ENCODE measurements at regions not wholly inside any gene's neighbourhood (a gene's known extent, or its start where the extent isn't known, plus 50 kb on each side); places are given as distances from the start of the nearest gene placed in this dataset.

DNA sequence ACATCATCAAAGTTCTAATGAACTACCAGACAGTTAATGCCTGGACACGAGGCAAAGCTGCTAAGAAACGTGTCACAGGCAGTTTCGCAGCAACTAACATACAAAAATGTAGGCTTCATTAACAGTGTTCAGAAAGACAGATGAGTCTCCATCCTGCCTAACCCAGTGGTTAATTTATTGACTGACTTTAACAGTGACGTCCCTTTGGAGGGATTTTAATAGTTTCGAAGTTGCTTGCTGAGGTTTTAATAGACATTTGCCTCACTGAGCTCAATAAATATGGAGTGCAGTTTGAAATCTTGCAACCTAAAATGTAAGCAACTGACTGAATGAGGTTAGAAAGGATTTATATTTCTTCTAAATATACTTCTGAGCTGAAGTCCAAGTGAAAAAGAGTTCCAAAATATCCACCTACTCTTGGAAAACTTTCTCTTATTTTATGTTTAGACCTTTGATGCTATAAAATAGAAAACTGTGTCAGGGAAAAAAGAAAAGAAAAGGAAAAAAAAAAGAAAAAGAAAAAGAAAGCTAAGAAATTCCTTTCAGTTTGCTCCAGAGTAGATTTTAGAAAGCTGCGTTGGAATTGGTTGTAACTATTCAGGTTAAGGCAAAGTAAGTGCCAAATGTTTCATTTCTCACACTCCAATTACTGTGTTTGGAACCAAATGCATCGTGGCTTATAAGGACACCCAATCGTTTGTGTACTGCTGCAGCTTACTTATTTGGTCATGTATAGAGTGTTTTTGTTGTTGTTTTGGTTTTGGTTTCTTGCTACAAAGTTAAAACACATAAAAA lies 2016.6 kb downstream of the MAT2B start:
- DNase-seq (ENCODE audit: low read depth in 2 of 2), result no peak

DNA sequence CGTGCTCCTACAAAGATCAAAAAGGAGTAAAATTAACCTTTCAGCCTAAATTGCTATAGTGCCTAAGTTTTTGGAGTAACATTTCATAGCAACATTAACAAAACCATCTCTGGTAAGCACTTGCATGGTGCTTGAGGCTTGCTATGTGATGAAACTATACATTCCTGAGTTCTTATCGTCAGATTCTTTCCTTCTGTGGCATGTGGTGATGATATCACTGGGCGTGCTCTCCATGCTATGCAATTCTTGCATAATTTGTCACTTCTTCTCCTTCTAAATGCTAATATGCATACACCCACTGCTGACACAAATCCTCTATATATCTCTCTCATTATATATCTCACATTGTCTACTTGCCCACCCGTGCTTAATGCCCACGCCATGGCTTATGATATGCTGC lies 2019.9 kb downstream of the MAT2B start:
- DNase-seq (ENCODE audit: low read depth in 2 of 2), result no peak

GRCh38 chr5:165526357-165526756 lies 2020.9 kb downstream of the MAT2B start:
- DNase-seq (ENCODE audit: low read depth in 2 of 2), result no peak

- no peak for DNase-seq (ENCODE audit: low read depth in 2 of 2)
Observed at GRCh38 chr5:165527577-165527976, 2022.2 kb downstream of the MAT2B start.

DNA sequence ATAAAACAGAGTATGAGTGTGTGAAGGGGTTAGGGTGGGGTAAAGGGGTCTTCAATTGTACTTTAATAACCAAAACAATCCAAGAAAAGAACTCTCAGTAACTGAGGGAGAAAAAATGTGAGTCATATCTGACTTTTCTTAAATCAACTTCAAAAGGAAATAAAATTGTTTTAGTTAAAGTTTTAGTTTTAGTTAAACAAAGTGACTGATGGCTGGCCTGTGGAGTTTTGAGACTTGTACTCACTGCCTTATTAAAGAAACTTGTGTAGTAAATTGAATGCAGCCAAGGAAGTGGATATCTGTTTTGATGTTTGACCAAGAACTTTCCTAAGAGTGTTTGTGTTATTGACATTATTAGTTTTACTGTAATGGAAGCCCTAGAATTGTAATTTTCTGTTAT lies 2032.6 kb downstream of the MAT2B start:
- no peak for DNase-seq (ENCODE audit: low read depth in 2 of 2)

DNA sequence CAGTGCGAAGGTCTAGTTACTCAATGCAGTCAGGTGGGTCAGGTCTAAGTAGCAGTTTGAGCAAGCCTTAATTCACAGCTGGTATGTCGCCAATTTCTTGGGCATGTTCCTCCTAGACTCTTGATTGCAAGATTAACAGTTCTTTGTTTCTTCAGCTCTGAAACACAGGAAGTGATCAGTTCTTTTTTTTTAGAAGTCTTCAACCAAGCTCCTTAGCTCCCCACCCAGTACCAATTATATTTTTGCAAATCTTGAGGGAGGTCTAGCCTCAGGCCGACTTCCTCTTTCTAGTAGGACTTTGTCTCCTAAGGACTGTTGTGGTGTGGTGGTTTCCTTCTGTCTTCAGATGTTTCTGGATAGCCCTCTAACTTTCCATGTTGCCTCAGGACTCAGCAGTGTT lies 2054.2 kb downstream of the MAT2B start:
- DNase-seq (ENCODE audit: low read depth in 2 of 2), result no peak

GRCh38 chr5:165560648-165561047 lies 2055.2 kb downstream of the MAT2B start:
- DNase-seq (ENCODE audit: low read depth in 2 of 2), result no peak

DNA sequence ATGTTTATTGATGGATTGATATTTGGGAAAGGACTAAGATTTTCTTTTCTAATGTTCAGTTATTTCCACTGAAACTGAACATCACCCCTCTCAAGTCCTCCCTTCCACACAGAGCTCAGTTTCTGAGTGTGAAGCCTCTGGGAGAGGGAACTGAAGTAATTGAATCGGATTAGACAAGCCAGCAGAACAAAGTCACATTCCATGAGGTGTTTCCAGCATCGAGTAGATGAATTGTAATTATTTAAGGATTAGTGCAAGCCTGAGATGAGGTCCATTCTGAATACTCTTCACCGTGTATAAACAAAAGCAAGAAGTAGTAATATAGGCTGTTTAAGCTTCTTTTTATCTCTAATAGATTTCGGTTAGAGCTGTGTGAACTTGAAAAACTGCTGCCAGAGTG lies 2060.5 kb downstream of the MAT2B start:
- DNase-seq (ENCODE audit: low read depth in 2 of 2), result no peak

DNA sequence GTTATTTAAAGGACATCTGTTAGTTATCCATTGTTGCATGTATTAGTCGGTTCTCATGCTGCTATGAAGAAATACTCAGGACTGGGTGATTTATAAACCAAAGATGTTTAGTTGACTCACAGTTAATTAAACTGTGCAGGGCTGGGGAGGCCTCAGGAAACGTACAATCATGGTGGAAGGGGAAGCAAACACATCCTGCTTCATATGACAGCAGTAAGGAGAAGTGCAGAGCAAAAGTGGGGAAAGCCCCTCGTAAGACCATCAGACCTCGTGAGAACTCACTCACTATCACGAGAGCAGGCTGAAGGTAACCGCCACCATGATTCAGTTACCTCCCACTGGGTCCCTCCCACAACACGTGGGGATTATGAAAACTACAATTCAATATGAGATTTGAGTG lies 2064.1 kb downstream of the MAT2B start:
- no peak for DNase-seq (ENCODE audit: low read depth in 2 of 2)

DNA sequence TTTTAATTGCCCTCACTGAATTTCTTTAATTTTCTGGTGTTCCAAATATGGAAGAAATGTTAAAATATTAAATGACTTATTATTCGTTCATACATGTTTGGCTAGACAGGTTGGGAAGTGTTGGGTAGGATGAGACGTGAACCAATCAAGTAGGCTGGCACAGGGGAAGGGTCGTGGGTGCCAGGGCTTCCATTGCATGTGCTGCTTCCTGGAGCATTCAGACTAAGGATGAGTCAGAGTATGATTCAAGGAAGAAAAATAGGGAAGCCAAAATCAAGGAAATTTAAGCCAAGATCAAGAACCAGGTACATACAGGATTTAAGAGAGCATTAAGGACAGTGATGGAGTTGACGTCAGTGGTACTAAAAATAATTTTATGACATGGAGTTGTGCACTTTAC lies 2068.0 kb downstream of the MAT2B start:
- DNase-seq (ENCODE audit: low read depth in 2 of 2), result no peak

DNA sequence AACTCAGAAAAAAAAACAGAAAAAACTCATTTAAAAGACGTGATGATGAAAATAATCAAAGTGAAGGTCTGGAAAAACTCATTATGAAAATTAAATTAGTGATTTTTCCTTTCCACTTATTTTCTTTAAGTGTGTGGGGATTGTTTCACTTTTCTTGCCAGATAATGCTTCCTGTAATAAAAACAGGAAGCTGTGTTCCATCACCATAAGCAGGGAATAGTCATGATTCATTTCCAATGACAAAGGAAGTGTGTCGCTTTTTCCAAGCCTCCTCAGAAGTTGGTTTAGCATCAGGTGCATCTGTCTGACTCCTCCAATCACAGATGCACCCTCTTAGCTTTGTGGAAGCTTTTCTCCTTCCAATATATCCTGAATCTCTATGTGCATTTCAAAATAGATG lies 2068.7 kb downstream of the MAT2B start:
- DNase-seq (ENCODE audit: low read depth in 2 of 2), result no peak

GRCh38 chr5:165576678-165577275 lies 2071.4 kb downstream of the MAT2B start:
- no peak for DNase-seq (ENCODE audit: low read depth in 2 of 2)

GRCh38 chr5:165579911-165580310 lies 2074.5 kb downstream of the MAT2B start:
- no peak for DNase-seq (ENCODE audit: low read depth in 2 of 2)

GRCh38 chr5:165594693-165595092 lies 2089.3 kb downstream of the MAT2B start:
- no peak for DNase-seq (ENCODE audit: low read depth in 2 of 2)

DNA sequence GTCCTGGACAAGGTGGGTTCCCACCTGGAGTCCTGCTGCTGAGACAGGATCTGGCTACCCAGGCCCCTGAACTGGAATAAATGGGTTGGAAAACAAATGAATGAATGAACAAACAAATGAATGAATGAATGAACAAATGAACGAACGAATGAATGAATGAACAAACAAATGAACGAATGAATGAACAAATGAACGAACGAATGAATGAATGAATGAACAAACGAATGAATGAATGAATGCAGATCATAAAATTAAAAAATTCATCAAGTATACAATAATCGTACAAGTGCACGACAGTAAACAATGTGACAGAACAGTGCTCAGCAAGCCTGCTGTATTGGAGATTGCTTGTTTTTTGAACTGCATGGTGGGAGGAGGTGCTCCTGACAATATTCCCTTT lies 2097.1 kb downstream of the MAT2B start:
- no peak for DNase-seq (ENCODE audit: low read depth in 2 of 2)

GRCh38 chr5:165607026-165607425 lies 2101.6 kb downstream of the MAT2B start:
- no peak for DNase-seq (ENCODE audit: low read depth in 2 of 2)

- DNase-seq (ENCODE audit: low read depth in 2 of 2), result no peak
Observed at GRCh38 chr5:165609871-165610270, 2104.5 kb downstream of the MAT2B start.

DNA sequence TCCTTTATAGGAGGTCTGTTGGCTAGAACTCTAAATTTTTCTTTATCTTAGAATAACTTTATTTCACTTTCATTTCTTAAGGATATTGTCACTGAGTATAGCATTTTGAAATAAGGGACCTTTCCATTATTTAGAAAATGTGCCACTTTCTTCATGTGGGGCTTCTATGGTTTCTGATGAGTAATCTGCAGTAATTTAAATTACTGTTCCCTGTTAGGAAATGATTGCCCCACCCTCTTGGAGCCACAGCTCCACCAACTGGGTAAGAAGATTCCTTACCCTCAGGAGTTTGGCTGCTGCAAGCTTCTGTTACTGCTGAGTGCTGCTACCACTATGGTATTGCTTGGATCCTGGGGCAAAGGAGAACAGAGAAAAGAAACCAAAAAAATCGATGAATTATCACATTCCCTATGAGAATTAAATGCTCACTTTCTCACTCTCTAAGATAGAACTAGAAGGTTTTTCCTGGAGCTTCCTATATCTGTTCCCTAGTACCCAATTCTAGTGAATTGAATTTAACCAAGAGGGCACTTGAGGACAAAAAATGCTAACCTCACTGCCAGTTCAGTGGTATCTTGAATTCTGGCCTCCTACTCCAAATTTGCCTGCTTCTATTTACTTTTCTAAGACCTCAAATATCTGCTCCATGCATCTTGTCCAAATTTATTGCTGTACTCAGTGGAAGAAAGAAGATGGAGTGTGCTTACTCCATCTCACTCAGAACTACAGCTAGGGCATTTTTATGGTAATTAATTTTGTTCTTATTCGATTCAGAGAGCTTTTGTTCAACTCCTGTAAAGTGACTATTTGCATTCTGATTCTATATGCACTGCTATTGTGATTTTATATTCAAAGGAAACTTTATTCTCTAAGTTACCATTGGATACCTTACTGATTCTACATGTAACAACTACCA lies 2111.3 kb downstream of the MAT2B start:
- DNase-seq (ENCODE audit: low read depth in 2 of 2), result no peak

GRCh38 chr5:165617491-165617890 lies 2112.1 kb downstream of the MAT2B start:
- DNase-seq (ENCODE audit: low read depth in 2 of 2), result no peak

- no peak for DNase-seq (ENCODE audit: low read depth in 2 of 2)
Observed at GRCh38 chr5:165620394-165620793, 2115.0 kb downstream of the MAT2B start.

DNA sequence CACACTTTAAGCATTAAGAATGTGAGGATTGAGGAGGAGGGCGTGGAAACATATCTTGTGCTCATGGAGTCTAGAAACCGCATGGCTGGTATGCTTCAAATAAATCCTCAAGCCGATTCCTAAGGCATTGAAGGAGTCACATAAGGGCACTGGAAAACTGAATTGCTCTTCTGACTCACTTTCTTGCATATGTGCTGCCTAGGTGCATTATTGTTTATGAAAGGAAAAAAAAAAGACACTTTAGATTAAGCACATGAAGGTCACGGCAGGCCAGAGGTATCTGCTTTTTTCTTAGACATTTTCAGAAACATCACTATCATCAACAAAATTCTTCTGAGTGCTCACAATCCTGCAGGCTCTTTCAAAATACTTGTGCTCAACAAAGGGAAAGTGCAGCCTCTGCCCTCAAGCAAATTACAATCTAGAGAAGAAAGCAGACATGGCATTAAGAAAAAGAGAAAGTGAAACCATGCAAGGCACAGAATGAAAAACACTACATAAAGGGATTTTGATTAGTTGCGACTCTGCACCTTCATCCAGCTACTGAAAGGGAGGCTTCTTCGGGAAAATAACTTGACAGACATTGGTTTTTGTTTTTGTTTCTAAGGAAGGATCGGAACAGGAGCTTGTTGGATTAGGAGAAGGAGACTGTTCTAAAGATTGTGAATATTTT lies 2117.6 kb downstream of the MAT2B start:
- no peak for DNase-seq (ENCODE audit: low read depth in 2 of 2)

All from stimulated activated CD4-positive, alpha-beta T cell treated with anti-CD3 and anti-CD28 coated beads, Interleukin-1b, Interleukin-23, amount 100 ng/mL, for 4 hours (primary cell).